ENCODE measurements at regions not wholly inside any gene's neighbourhood (a gene's known extent, or its start where the extent isn't known, plus 50 kb on each side); places are given as distances from the start of the nearest gene placed in this dataset.

DNA sequence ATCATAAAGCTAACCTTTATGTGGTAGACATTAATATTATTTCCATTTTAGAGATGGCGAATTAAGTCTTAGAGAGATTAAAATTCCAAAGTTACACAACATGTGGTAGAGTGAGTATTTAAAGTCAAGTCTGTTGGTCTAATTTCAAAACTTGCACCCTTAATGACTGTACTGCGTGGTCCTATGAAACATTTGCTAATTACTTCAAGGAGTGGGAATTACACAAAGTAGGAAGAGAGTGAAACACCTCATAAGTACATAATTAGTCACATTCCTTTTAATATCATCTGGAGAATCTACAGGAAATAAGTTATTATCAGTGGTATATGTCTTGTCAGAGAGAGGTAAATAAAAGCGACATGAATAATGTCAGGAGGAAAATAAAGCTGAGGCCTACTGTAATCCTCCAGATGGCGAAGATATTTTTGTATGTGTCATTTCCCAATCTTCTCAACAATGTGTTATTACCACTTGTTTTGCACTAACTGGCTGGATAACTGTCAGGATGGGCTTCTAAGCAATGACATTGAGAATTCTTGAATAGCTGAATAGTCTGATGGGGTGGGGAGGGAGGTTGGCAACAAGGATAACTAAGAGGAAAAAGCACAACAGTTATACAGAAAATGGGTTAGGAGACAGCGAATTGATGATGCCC, 95.5 kb downstream of the TNFSF18 start:
- TF ChIP-seq CTCF (IDR thresholded peaks at IDR 0.05) (no peak), POLR2A (IDR thresholded peaks at IDR 0.05) (no peak)
- no peak overlapping the region for H3K27ac ChIP-seq
- H3K27me3 ChIP-seq, result no peaks in the 10 kb centered on the region
- no peaks in the 10 kb centered on the region for H3K9me3 ChIP-seq (replicated peaks in 1 of 3)
- intact Hi-C loops (cut with DNase I), result no loop called here
- H3K36me3 ChIP-seq (replicated peaks in 1 of 2), result no peaks in the 10 kb centered on the region
- WGBS, 4 donors, result 88 to 93% (median 92%) methylated on average over 5 of the region's 5 CpGs
- DNase-seq, result no peak
- no peak overlapping the region for H3K4me3 ChIP-seq
- H3K4me1 ChIP-seq (replicated peaks in 1 of 2), result no peaks in the 10 kb centered on the region

- Histone ChIP-seq H3K27ac (no peak overlapping the region), H3K4me1 (replicated peaks in 1 of 2) (no peaks in the 10 kb centered on the region), H3K4me3 (no peak overlapping the region), H3K27me3 (no peaks in the 10 kb centered on the region), H3K36me3 (replicated peaks in 1 of 2) (no peaks in the 10 kb centered on the region), H3K9me3 (replicated peaks in 1 of 3) (no peaks in the 10 kb centered on the region)
- TF ChIP-seq CTCF (IDR thresholded peaks at IDR 0.05), result no peak
- no peak for TF ChIP-seq POLR2A (IDR thresholded peaks at IDR 0.05)
- DNase-seq, result no peak
- 50 to 83% (median 70%) methylated on average over 1 of the region's 1 CpG for WGBS, 4 donors
- intact Hi-C loops (cut with DNase I), result no loop called here
These were observed 93.9 kb downstream of the TNFSF18 start for GRCh38 chr1:172956871-172957270.

GRCh38 chr1:172957491-172957890, 93.2 kb downstream of the TNFSF18 start:
- no peak for DNase-seq
- no peaks in the 10 kb centered on the region for H3K4me1 ChIP-seq (replicated peaks in 1 of 2)
- TF ChIP-seq POLR2A (IDR thresholded peaks at IDR 0.05) (no peak), CTCF (IDR thresholded peaks at IDR 0.05) (no peak)
- H3K27me3 ChIP-seq, result no peaks in the 10 kb centered on the region
- intact Hi-C loops (cut with DNase I), result no loop called here
- no peaks in the 10 kb centered on the region for H3K9me3 ChIP-seq (replicated peaks in 1 of 3)
- H3K27ac ChIP-seq, result no peak overlapping the region
- no peak overlapping the region for H3K4me3 ChIP-seq
- H3K36me3 ChIP-seq (replicated peaks in 1 of 2), result no peaks in the 10 kb centered on the region

DNA sequence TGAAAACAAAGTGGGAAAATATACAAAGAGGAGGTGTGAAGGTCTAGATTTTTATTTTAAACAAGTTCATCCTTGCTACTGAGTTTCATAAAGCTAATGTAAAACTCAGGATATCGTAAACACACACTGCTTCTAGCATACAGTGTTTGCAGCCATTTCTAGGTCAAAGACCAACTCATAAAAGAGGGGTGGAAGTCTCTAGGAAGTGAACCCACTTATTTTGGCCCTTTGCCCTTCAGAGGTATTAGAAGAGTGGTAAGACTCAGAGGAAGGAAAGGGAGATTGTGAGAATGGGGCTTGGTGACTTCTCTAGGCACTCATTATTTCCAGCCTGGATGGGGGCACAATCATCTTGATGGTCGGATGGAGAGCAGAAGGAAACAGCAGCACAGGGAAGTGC, 91.2 kb downstream of the TNFSF18 start:
- no peaks in the 10 kb centered on the region for H3K27me3 ChIP-seq
- H3K36me3 ChIP-seq (replicated peaks in 1 of 2), result no peaks in the 10 kb centered on the region
- no peaks in the 10 kb centered on the region for H3K4me1 ChIP-seq (replicated peaks in 1 of 2)
- no peak overlapping the region for H3K27ac ChIP-seq
- no peak for DNase-seq
- 65 to 81% (median 77%) methylated on average over 2 of the region's 2 CpGs for WGBS, 4 donors
- TF ChIP-seq CTCF (IDR thresholded peaks at IDR 0.05), result no peak
- no peak for TF ChIP-seq POLR2A (IDR thresholded peaks at IDR 0.05)
- no peaks in the 10 kb centered on the region for H3K9me3 ChIP-seq (replicated peaks in 1 of 3)
- H3K4me3 ChIP-seq, result no peak overlapping the region
- intact Hi-C loops (cut with DNase I), result no loop called here

Measured in adrenal gland (tissue), 9 donors.